GM23338 (cell line): ENCODE measurements at regions not wholly inside any gene's neighbourhood (a gene's known extent, or its start where the extent isn't known, plus 50 kb on each side); places are given as distances from the start of the nearest gene placed in this dataset.

Experiments used
- ATAC-seq: fragments of 200-7000 bp; cut with Tn5 transposase; 3 replicates; pipeline ENCODE4 v1.9.1; 2020
- DNase-seq: peaks from one replicate; pipeline ENCODE4 v3.0.0-alpha.2; 2015; ENCODE audit warnings: low spot score
- H2AFZ ChIP-seq: fragments of 200-600 bp; sonication (generic); 2 replicates; pipeline ENCODE4 v1.8.0; 2016; ENCODE audit warnings: antibody characterized with exemption, mild to moderate bottlenecking, moderate library complexity
- H3F3A ChIP-seq: fragments of 200-600 bp; sonication (generic); replicated peaks from 2 replicates; pipeline ENCODE4 v1.8.0; 2017; ENCODE audit warnings: antibody characterized with exemption, mixed run types, low read depth
- H3K27ac ChIP-seq: fragments of 200-600 bp; sonication (generic); 2 replicates; pipeline ENCODE4 v1.6.1; 2016; ENCODE audit warnings: low read depth
- H3K27me3 ChIP-seq: fragments of 200-600 bp; sonication (generic); 2 replicates; pipeline ENCODE4 v1.8.0; 2016; ENCODE audit warnings: mild to moderate bottlenecking, mixed run types, moderate library complexity; ENCODE audit not compliant: insufficient read depth
- H3K36me3 ChIP-seq: fragments of 200-600 bp; sonication (generic); 2 replicates; pipeline ENCODE4 v1.8.0; 2016; ENCODE audit warnings: mild to moderate bottlenecking; ENCODE audit not compliant: insufficient read depth
- H3K4me1 ChIP-seq: fragments of 200-600 bp; sonication (generic); 2 replicates; pipeline ENCODE4 v1.8.0; 2016; ENCODE audit warnings: mild to moderate bottlenecking, moderate library complexity; ENCODE audit not compliant: insufficient read depth
- H3K4me2 ChIP-seq: fragments of 200-600 bp; sonication (generic); 2 replicates; pipeline ENCODE4 v1.7.1; 2017; ENCODE audit warnings: mixed run types
- H3K4me3 ChIP-seq: fragments of 200-600 bp; sonication (generic); 2 replicates; pipeline ENCODE4 v1.6.1; 2016; ENCODE audit warnings: mixed run types
- H3K79me2 ChIP-seq: fragments of 200-600 bp; sonication (generic); replicated peaks from 2 replicates; pipeline ENCODE4 v1.8.0; 2017; ENCODE audit warnings: mild to moderate bottlenecking; ENCODE audit not compliant: insufficient read depth
- H3K9me2 ChIP-seq: fragments of 200-600 bp; sonication (generic); 2 replicates; pipeline ENCODE4 v1.8.0; 2017; ENCODE audit not compliant: insufficient read depth
- H4K20me1 ChIP-seq: fragments of 200-600 bp; sonication (generic); replicated peaks from 2 replicates; pipeline ENCODE4 v1.8.0; 2017; ENCODE audit warnings: mild to moderate bottlenecking; ENCODE audit not compliant: insufficient read depth
- H3K27ac Mint-ChIP-seq: 2 replicates; pipeline ENCODE4 v1.8.0; 2020; ENCODE audit warnings: inconsistent platforms, mild to moderate bottlenecking, moderate library complexity, mixed read lengths
- H3K27me3 Mint-ChIP-seq: 3 replicates; pipeline ENCODE4 v1.8.0; 2022; ENCODE audit warnings: low read depth, mild to moderate bottlenecking, moderate library complexity, mixed read lengths, inconsistent platforms; ENCODE audit not compliant: insufficient read depth, poor library complexity
- H3K36me3 Mint-ChIP-seq: 3 replicates; pipeline ENCODE4 v1.8.0; 2021; ENCODE audit warnings: low read depth, mild to moderate bottlenecking, inconsistent platforms, moderate library complexity, mixed read lengths
- H3K4me1 Mint-ChIP-seq: 3 replicates; pipeline ENCODE4 v1.8.0; 2020; ENCODE audit warnings: mild to moderate bottlenecking, inconsistent platforms, mixed read lengths
- H3K4me3 Mint-ChIP-seq: 3 replicates; pipeline ENCODE4 v1.8.0; 2021; ENCODE audit warnings: moderate library complexity, mild to moderate bottlenecking, inconsistent platforms, mixed read lengths
- H3K9me3 Mint-ChIP-seq: 3 replicates; pipeline ENCODE4 v1.8.0; 2020; ENCODE audit warnings: moderate library complexity, mild to moderate bottlenecking, inconsistent platforms, mixed read lengths
- CREB1 ChIP-seq: fragments of 250-450 bp; sonication (Bioruptor Pico); IDR thresholded peaks from 2 replicates; pipeline ENCODE4 v1.5.0; 2020; ENCODE audit warnings: low read depth, mild to moderate bottlenecking, moderate library complexity
- CTCF ChIP-seq, 2 experiments: fragments of 200-600 bp in 1 of 2; sonication (generic) in 1 of 2; conservative IDR thresholded peaks; 2 replicates each; pipeline versions ENCODE4 v1.5.1 to v1.6.1; 2016 to 2017; ENCODE audit warnings: antibody characterized with exemption in 2 of 2, low read depth in 2 of 2, mild to moderate bottlenecking in 2 of 2, moderate library complexity in 1 of 2
- EZH2 ChIP-seq: fragments of 200-600 bp; sonication (generic); IDR thresholded peaks from one replicate; pipeline ENCODE4 v1.8.0; 2017; ENCODE audit warnings: antibody characterized with exemption, mild to moderate bottlenecking, low read depth; ENCODE audit not compliant: unreplicated experiment
- POLR2AphosphoS5 ChIP-seq: IDR thresholded peaks from 2 replicates; pipeline ENCODE4 v1.6.1; 2016; ENCODE audit warnings: antibody characterized with exemption, low read depth
- REST ChIP-seq: IDR thresholded peaks from one replicate; pipeline ENCODE4 v1.6.1; 2018; ENCODE audit warnings: antibody characterized with exemption; ENCODE audit not compliant: unreplicated experiment
- ZNF114 ChIP-seq: fragments of 250-450 bp; sonication (Bioruptor Pico); IDR thresholded peaks from 2 replicates; pipeline ENCODE4 v1.5.0; 2020; ENCODE audit warnings: mild to moderate bottlenecking, moderate library complexity
- ZNF331 ChIP-seq: fragments of 250-450 bp; sonication (Bioruptor Pico); IDR thresholded peaks from 2 replicates; pipeline ENCODE4 v1.5.0; 2020; ENCODE audit warnings: low read depth, mild to moderate bottlenecking, moderate library complexity
- TF ChIP-seq, protein P1 (sequence below): fragments of 250-450 bp; sonication (Bioruptor Pico); IDR thresholded peaks from 2 replicates; pipeline ENCODE4 v1.5.0; 2020; ENCODE audit warnings: mild to moderate bottlenecking, moderate library complexity
- TF ChIP-seq, protein P2 (sequence below): IDR thresholded peaks from 2 replicates; pipeline ENCODE4 v1.6.1; 2016; ENCODE audit warnings: antibody characterized with exemption

GRCh38 chr4:166655705-166656104 is 578.6 kb downstream of the SPOCK3 start:
- Histone ChIP-seq H3F3A (no peaks in the 10 kb centered on the region), H3K27ac (no peak overlapping the region), H3K4me3 (no peak overlapping the region), H3K9me2 (no peaks in the 10 kb centered on the region), H3K4me2 (no peak overlapping the region), H4K20me1 (no peaks in the 10 kb centered on the region), H3K36me3 (no peaks in the 10 kb centered on the region), H3K4me1 (no peaks in the 10 kb centered on the region), H3K27me3 (no peaks in the 10 kb centered on the region), H2AFZ (no peak overlapping the region), H3K79me2 (no peaks in the 10 kb centered on the region)
- no peak for TF ChIP-seq POLR2AphosphoS5
- no peak for TF ChIP-seq CREB1 (CRISPR knock-in tag)
- TF ChIP-seq, protein P1, sequence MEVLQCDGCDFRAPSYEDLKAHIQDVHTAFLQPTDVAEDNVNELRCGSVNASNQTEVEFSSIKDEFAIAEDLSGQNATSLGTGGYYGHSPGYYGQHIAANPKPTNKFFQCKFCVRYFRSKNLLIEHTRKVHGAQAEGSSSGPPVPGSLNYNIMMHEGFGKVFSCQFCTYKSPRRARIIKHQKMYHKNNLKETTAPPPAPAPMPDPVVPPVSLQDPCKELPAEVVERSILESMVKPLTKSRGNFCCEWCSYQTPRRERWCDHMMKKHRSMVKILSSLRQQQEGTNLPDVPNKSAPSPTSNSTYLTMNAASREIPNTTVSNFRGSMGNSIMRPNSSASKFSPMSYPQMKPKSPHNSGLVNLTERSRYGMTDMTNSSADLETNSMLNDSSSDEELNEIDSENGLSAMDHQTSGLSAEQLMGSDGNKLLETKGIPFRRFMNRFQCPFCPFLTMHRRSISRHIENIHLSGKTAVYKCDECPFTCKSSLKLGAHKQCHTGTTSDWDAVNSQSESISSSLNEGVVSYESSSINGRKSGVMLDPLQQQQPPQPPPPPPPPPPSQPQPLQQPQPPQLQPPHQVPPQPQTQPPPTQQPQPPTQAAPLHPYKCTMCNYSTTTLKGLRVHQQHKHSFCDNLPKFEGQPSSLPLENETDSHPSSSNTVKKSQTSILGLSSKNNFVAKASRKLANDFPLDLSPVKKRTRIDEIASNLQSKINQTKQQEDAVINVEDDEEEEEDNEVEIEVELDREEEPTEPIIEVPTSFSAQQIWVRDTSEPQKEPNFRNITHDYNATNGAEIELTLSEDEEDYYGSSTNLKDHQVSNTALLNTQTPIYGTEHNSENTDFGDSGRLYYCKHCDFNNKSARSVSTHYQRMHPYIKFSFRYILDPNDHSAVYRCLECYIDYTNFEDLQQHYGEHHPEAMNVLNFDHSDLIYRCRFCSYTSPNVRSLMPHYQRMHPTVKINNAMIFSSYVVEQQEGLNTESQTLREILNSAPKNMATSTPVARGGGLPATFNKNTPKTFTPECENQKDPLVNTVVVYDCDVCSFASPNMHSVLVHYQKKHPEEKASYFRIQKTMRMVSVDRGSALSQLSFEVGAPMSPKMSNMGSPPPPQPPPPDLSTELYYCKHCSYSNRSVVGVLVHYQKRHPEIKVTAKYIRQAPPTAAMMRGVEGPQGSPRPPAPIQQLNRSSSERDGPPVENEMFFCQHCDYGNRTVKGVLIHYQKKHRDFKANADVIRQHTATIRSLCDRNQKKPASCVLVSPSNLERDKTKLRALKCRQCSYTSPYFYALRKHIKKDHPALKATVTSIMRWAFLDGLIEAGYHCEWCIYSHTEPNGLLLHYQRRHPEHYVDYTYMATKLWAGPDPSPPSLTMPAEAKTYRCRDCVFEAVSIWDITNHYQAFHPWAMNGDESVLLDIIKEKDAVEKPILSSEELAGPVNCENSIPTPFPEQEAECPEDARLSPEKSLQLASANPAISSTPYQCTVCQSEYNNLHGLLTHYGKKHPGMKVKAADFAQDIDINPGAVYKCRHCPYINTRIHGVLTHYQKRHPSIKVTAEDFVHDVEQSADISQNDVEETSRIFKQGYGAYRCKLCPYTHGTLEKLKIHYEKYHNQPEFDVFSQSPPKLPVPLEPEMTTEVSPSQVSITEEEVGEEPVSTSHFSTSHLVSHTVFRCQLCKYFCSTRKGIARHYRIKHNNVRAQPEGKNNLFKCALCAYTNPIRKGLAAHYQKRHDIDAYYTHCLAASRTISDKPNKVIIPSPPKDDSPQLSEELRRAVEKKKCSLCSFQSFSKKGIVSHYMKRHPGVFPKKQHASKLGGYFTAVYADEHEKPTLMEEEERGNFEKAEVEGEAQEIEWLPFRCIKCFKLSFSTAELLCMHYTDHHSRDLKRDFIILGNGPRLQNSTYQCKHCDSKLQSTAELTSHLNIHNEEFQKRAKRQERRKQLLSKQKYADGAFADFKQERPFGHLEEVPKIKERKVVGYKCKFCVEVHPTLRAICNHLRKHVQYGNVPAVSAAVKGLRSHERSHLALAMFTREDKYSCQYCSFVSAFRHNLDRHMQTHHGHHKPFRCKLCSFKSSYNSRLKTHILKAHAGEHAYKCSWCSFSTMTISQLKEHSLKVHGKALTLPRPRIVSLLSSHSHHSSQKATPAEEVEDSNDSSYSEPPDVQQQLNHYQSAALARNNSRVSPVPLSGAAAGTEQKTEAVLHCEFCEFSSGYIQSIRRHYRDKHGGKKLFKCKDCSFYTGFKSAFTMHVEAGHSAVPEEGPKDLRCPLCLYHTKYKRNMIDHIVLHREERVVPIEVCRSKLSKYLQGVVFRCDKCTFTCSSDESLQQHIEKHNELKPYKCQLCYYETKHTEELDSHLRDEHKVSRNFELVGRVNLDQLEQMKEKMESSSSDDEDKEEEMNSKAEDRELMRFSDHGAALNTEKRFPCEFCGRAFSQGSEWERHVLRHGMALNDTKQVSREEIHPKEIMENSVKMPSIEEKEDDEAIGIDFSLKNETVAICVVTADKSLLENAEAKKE (CRISPR knock-in tag) = no peak
- TF ChIP-seq ZNF331 (CRISPR knock-in tag) = no peak
- no peak for TF ChIP-seq ZNF114 (CRISPR knock-in tag)
- no peak for TF ChIP-seq REST
- TF ChIP-seq CTCF (conservative IDR thresholded peaks at IDR 0.05; ENCODE audit: low read depth in 2 of 2) = no peak
- TF ChIP-seq EZH2 = no peak
- TF ChIP-seq, protein P2, sequence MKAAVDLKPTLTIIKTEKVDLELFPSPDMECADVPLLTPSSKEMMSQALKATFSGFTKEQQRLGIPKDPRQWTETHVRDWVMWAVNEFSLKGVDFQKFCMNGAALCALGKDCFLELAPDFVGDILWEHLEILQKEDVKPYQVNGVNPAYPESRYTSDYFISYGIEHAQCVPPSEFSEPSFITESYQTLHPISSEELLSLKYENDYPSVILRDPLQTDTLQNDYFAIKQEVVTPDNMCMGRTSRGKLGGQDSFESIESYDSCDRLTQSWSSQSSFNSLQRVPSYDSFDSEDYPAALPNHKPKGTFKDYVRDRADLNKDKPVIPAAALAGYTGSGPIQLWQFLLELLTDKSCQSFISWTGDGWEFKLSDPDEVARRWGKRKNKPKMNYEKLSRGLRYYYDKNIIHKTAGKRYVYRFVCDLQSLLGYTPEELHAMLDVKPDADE = no peak
- no peak for ATAC-seq
- no peaks in the 10 kb centered on the region for H3K36me3 Mint-ChIP-seq
- H3K4me1 Mint-ChIP-seq = no peaks in the 10 kb centered on the region
- no peaks in the 10 kb centered on the region for H3K27me3 Mint-ChIP-seq
- DNase-seq = no peak
- H3K9me3 Mint-ChIP-seq = no peaks in the 10 kb centered on the region
- no peak overlapping the region for H3K4me3 Mint-ChIP-seq
- H3K27ac Mint-ChIP-seq = no peak overlapping the region
